Fibroblast of upper back skin (primary cell): ENCODE measurements at regions not wholly inside any gene's neighbourhood (a gene's known extent, or its start where the extent isn't known, plus 50 kb on each side); places are given as distances from the start of the nearest gene placed in this dataset.
"Not testable (repeated sequence)": the region's sequence is repeated elsewhere in the genome, so short reads cannot be mapped to it uniquely, and the experiment has no call there.

Experiments used
- DNase-seq: peaks from one replicate; pipeline ENCODE4 v3.0.0-alpha.2; 2013

DNA sequence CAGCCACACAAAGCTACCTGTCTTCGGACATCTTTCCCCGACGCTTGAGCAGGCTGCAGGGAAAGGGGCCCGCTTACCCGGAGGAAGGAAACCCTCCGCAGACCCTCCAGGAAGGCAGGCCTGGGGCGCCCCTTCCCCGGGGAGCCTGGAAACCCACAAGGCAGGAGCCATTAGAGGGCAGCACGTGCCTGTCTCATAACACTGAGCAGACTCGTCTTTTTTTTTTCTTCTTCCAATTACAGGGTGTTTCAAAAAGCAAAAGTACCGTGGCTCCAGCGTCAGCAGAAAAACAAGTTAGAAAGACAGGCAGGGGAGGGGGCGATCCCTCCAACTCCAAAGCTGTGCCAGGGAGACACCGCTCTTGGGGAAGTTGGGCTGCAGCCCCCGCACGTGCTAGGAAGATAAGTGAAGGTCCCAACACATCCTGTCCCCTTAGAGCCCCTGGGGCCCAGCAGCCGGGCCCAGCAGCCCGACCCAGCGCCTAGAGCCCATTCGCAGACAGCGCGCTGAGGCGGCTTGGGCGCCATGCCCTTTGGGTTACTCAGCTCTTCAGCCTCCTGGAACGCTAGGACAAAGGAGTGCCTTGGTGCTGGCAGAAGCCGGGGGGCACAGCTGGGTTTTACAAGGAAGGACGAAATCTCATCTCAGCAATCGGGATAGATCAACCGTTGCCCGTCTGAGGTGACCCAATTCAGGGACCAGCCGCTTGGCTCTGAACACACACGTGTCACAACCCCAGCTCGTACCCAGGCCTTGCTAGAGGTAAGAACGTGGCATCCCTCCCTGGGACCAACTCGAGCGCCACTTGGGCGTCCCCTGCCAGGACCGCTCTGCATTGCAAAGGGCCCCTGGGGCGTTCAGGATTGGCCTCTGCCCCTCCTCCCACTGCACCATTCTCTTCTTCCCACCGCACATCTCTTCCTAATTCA lies 136.3 kb downstream of the LY86 start:
- peak; percentile 79 for DNase-seq

DNA sequence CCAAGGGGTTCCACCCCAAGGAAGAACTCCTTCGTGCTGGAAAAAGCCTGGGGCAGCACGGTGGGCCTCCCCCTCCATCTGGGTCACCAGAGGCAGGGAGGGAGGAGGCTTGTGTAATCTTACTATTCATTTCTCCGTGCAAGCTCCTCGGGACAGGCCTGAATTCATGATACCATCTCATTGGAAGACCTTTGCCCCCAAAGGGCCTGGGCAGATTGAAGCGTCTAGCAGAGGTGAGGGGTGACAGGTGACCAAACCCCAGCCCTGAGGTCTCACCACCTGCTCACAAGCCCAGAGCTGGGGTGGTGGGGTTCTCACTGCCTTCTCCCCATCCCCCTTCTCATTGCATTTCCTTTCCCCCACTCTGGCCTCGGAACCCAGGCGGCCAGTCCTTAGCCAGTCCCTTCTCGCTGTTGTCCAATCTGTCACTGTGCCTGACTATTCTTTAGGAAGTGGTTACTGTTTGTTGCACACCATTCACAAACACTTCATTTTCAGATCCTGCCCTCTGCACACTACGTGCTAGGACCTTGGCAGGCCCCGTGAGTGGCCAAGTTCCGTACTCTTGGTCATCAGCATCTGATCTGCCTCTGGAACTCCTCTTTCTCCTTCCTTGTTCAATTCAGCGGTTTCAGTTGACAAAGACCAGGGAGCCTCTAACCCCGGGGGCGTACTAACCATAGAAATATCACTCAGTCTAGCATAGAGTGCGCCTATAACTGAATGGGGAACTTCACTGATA lies 137.1 kb downstream of the LY86 start:
- no peak for DNase-seq

DNA sequence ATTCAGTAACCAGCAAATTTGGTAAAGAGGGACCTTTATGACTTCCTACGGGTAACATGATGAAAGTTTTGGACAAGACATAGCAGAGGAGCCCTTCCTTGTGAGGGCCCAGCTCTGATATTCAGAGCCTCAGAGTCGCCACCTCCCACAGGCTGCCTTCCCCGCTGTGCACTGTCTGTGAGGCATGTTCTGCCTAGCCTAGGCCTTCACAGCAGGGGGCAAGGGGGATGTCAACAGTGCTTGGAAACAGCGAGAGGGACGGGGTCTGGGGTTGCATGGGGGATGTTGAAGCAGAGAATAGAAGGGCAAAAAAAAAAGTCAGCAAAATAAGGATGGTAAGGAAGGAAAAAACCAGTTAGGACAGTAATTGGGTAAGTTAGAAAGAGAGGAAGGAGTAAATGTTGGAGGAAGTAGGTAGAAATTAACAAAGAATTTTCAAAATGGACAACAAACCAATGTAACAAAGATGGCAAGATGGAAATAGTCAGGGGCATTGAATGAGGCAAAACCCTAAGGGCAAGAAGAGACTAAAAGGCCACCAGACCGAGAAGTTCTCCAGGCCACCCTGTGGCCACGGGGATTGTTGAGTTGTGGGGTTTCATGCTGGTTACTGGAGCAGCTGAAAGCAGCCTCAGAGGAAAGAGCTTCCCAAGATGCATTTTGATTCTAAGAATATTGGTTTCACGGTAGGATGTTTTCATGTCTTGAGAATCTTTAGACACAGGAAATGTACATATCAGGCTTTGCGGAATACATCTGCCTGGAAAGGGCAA lies 139.8 kb downstream of the LY86 start:
- no peak for DNase-seq

DNA sequence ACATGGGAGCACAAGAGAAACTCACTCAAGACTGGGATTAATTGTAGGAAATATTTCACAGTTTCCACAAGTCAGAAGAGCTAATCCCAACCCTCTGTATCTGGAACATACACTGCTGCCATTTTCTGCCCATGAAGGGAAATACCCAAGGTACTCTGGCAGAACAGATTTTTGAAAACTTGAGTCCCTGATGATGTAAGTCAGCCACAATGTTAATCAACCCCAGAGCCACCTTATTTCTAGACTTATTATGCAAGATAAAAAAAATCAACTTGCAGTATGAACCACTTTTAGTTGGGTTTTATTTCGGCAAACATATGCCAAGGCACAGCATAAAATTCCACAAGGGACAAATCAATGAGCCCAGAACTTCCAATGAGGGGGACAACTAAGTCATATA lies 141.5 kb downstream of the LY86 start:
- DNase-seq = no peak

GRCh38 chr6:6730831-6731230 lies 142.3 kb downstream of the LY86 start:
- peak; percentile 86 for DNase-seq

- no peak for DNase-seq
These were observed 146.3 kb downstream of the LY86 start for GRCh38 chr6:6734479-6735465.

DNA sequence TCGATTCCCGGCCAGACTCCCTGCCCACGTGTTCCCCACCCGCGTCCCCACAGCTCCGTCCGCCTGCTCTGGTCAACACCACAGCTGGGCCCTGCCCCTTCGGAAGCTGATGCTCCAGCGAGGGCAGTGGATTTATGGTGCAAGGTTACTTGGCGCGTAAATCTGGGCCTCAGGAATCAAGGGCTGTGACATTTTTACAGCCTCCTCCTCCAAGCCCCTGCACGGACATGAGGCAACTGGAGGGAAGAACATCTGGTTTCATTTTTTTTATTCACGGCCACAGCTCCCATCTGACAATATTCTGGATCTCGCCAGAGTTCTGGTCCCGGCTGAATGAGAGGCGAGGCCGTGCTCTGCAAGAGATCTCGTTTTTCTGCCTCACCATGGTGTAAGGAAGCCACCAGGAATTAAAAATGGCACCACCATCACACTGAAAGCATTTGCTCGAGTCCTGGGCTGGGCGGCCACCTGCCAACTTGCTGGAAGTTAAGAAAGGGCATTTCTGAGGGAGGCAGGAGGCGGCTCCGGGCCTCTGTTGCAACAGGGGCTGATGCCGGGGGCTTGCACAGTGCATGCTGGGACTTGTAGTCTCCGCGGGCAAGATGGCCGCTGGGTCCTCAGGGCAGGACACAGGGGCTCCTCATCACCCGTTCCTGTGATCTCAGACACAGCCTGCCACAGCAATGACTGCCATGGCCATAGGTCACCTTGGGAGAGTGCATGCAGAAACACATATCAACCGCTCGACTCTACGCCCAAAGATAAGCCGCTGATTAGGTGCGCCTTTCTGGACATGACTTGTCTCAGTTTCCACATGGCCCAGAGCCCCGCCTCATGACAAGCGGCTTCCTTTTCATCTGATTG lies 148.5 kb downstream of the LY86 start:
- peak; percentile 70 for DNase-seq

DNA sequence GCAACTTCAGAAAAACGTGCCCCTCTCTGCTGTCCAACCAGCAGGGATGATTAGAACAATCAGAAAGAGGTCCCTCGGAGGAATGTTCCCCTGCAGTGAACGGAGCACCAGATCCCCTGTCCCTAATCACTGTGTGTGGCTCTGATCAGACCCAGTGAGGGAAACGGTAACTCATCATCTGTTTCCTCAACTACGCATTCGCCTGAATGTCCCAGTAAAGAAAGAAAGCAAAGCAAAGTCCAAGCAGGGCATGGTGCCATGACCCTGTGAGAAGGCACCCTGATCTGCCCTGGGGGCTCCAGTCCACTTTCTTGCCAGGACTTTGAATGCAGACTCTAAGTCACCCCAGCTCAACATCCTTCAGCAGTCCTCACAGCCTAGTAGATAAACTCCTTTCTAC lies 149.2 kb downstream of the LY86 start:
- DNase-seq = no peak

- DNase-seq = no peak
These were observed 149.6 kb downstream of the LY86 start for GRCh38 chr6:6738108-6738507.

DNA sequence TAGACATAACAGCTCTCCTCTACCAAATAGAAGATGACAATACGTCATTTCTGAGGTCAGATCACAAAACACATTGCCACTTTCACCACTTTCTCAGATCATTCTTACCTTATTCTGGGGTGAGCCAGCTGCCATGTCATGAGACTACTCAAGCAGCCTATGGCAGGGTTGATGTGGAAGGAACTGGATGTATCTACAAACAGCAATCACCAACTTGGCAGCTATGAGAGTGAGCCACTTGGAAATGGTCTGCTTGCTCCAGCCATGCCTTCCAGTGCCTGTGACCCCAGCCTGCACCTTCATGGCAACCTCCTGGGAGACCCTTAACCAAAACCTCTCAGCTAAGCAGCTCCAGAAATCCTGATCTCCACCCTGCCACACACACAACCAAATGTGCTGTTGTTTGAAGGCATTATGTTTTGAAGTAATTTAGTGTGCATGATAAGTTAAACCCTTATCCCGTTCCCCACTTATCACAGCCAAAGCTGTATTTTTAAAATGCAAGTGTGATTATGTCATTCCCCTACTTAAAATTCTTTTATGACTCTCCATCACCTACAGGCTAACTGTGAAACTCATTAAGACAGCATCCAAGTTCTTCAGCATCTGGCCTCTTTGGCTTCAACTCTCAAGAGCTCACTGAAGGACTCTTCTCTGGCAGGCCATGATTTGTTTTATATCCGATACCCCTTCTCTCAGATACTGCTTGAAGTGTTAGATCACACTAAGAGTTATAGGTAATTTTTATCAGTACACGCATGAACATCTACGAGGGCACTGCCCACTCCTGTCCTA lies 150.6 kb downstream of the LY86 start:
- DNase-seq = no peak

GRCh38 chr6:6740595-6740994 lies 152.1 kb downstream of the LY86 start:
- no peak for DNase-seq

- DNase-seq = no peak
These were observed 152.7 kb downstream of the LY86 start for GRCh38 chr6:6741264-6741663.

- no peak for DNase-seq
These were observed 154.0 kb downstream of the LY86 start for GRCh38 chr6:6742535-6742934.

- no peak for DNase-seq
These were observed 156.0 kb downstream of the LY86 start for GRCh38 chr6:6744551-6744950.

DNA sequence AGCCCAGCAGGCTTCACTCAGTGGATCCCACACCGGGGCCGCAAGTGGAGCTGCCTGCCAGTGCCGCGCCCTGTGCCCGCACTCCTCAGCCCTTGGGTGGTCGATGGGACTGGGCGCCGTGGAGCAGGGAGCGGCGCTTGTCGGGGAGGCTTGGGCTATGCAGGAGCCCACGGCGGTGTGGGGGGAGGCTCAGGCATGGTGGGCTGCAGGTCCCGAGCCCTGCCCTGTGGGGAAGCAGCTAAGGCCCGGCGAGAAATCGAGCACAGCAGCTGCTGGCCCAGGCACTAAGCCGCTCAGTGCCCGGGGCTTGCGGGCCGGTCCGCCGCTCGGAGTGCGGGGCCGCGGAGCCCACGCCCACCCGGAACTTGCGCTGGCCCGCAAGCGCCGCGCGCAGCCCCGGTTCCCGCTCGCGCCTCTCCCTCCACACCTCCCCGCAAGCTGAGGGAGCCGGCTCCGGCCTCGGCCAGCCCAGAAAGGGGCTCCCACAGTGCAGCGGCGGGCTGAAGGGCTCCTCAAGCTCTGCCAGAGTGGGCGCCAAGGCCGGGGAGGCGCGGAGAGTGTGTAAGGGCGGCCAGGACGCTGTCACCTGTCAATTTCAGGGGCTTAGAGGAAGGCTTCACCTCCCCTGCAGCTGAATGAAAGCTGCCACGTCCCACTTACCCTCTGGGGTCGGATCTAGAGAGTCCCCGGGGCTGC lies 157.3 kb downstream of the LY86 start:
- DNase-seq = not testable (repeated sequence)

DNA sequence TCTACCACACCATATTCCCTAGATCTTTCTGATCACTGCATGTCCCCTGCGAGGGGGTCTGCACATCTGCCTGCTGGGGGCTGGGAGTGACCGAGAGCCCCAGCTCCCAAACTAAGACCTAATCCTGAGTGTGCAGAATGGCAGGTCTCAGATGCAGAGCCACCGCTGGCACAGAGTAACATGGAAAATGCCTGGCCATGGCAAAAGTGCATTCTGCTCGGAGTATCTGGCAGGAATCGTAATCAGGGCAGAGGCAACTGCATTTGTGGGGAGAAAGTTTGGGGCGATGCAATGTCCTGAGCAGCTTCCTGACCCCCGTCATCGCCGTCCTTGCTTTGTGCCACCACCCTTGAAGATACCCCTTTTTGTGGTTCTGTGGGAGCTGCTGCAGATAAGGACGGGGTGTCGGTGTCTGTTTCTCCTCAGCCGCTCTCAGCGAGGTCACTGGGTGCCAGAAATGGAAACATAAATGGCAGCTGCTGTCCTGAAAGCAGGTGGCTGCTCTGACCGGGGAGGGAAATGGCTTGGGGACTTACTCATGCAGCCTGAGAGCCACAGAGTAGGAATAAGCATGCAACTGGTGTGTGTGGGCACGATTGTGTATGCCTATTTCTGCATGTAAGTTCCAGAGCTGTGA lies 157.9 kb downstream of the LY86 start:
- no peak for DNase-seq

DNA sequence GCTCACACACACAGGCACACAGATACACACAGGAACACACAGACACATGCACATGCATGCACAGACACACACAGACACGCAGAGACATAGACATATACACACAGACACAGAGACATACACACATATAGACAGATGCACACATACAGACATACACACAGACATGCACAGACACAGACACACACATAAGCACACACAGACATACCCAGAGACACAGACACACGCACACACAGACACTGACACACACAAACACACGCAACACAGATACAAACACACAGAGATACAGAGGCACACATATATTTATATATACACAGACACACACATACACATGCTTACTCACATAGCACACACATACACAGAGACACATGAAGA lies 158.4 kb downstream of the LY86 start:
- no peak for DNase-seq

DNA sequence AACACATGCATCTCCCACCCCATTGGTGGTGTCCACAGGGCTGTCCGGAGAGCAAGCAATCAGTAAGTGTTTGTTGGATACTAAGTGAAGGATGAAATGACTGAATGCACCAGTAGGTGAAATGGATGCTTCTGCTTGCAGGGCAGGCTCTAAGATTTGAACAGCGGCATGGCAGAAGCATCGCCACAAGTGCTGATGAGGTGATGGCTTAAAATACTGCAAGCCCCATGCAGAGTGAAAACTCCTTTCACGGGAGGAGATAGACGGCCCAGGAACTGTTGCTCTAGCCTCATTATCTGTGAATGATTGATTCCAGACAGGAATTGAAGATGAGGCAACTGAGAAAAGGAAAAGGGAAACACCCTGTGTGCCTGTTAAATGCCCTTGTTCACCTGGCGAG lies 158.9 kb downstream of the LY86 start:
- no peak for DNase-seq

GRCh38 chr6:6748001-6748400 lies 159.5 kb downstream of the LY86 start:
- no peak for DNase-seq
